Small intestine (tissue), 7 donors: ENCODE measurements at regions not wholly inside any gene's neighbourhood (a gene's known extent, or its start where the extent isn't known, plus 50 kb on each side); places are given as distances from the start of the nearest gene placed in this dataset.

ENCODE experiments used
- DNase-seq, 2 donors: peaks; one replicate each; pipeline versions ENCODE4 v3.0.0 to v3.0.0-alpha.2; 2013
- FAIRE-seq: peaks from 2 replicates; lab custom pipeline; 2012; peaks lifted over from hg19 to GRCh38; lab: Jason Lieb, UNC
- H3K27ac ChIP-seq, 3 donors: one replicate each; pipeline ENCODE4 v1.5.1; 2013; ENCODE audit warnings: low read length in 2 of 3, mild to moderate bottlenecking in 2 of 3, control low read depth in 1 of 3, inconsistent platforms in 1 of 3, low read depth in 1 of 3, moderate library complexity in 1 of 3
- H3K27me3 ChIP-seq, 3 donors: one replicate each; pipeline ENCODE4 v1.6.1; 2013; ENCODE audit warnings: low read length in 3 of 3, inconsistent platforms in 1 of 3; ENCODE audit not compliant: control insufficient read depth in 3 of 3, insufficient read depth in 3 of 3
- H3K36me3 ChIP-seq, 3 donors: one replicate each; pipeline ENCODE4 v1.6.1; 2013; ENCODE audit warnings: low read length in 3 of 3, inconsistent platforms in 1 of 3, low read depth in 1 of 3, mild to moderate bottlenecking in 1 of 3, moderate library complexity in 1 of 3; ENCODE audit not compliant: control insufficient read depth in 3 of 3, insufficient read depth in 2 of 3
- H3K4me1 ChIP-seq, 3 donors: one replicate each; pipeline ENCODE4 v1.6.1; 2013; ENCODE audit warnings: low read length in 2 of 3, inconsistent platforms in 1 of 3, low read depth in 1 of 3, mild to moderate bottlenecking in 1 of 3, moderate library complexity in 1 of 3; ENCODE audit not compliant: control insufficient read depth in 3 of 3, insufficient read depth in 2 of 3
- H3K4me3 ChIP-seq, 3 donors: one replicate each; pipeline ENCODE4 v1.5.1; 2013; ENCODE audit warnings: low read length in 3 of 3, control low read depth in 1 of 3, inconsistent platforms in 1 of 3, low read depth in 1 of 3, mild to moderate bottlenecking in 1 of 3, moderate library complexity in 1 of 3
- H3K9me3 ChIP-seq, 2 donors: one replicate each; pipeline ENCODE4 v1.6.1; 2013; ENCODE audit warnings: low read depth in 1 of 2, low read length in 1 of 2; ENCODE audit not compliant: control insufficient read depth in 2 of 2, insufficient read depth in 1 of 2
- WGBS, 3 donors: extraction: QIAGEN DNeasy Blood & Tissue Kit; methylation state at CpG; one replicate each; pipeline ENCODE4 v1.1.7; 2013; 5-methylcytosine and 5-hydroxymethylcytosine counted together
- donor health status: healthy with polysubstance abuse.
- donor health status: control.
- donor health status: control.
- donor health status: Bipolar disorder and iron deficiency.
- donor health status: healthy.

- WGBS, 3 donors: 17 to 24% (median 18%) methylated on average over 5 of the region's 5 CpGs
- Histone ChIP-seq H3K27me3 (no peaks in the 10 kb centered on the region), H3K27ac (peak overlapping the region in 1 of 3 donors; percentile 71), H3K4me1 (peaks cover 0 to 3% (median 0%) of the 10 kb centered on the region in 3 donors), H3K36me3 (no peaks in the 10 kb centered on the region), H3K9me3 (no peaks in the 10 kb centered on the region), H3K4me3 (peak overlapping the region; percentile 44 to 53 (median 49))
- no peak for FAIRE-seq
- DNase-seq: no peak
Measured at GRCh38 chr11:45355706-45356041, 69.5 kb upstream of the SYT13 start.

GRCh38 chr11:45354976-45355705 lies 69.0 kb upstream of the SYT13 start:
- DNase-seq (peak; percentile 83 to 95), FAIRE-seq (no peak)
- Histone ChIP-seq H3K27ac (peak overlapping the region in 1 of 3 donors; percentile 71), H3K9me3 (no peaks in the 10 kb centered on the region), H3K4me1 (peaks cover 0 to 3% (median 0%) of the 10 kb centered on the region in 3 donors), H3K36me3 (no peaks in the 10 kb centered on the region), H3K27me3 (no peaks in the 10 kb centered on the region), H3K4me3 (peak overlapping the region; percentile 44 to 53 (median 49))
- 10 to 11% (median 10%) methylated on average over 28 to 30 of the region's 30 CpGs for WGBS, 3 donors

GRCh38 chr11:45348729-45349128 lies 62.6 kb upstream of the SYT13 start:
- FAIRE-seq: no peak
- WGBS, 3 donors: 33 to 62% (median 43%) methylated on average over 1 of the region's 1 CpG
- no peaks in the 10 kb centered on the region for H3K9me3 ChIP-seq
- no peaks in the 10 kb centered on the region for H3K27me3 ChIP-seq
- H3K4me3 ChIP-seq: no peak overlapping the region
- DNase-seq: no peak
- H3K4me1 ChIP-seq: no peaks in the 10 kb centered on the region
- H3K27ac ChIP-seq: no peak overlapping the region
- no peaks in the 10 kb centered on the region for H3K36me3 ChIP-seq

DNA sequence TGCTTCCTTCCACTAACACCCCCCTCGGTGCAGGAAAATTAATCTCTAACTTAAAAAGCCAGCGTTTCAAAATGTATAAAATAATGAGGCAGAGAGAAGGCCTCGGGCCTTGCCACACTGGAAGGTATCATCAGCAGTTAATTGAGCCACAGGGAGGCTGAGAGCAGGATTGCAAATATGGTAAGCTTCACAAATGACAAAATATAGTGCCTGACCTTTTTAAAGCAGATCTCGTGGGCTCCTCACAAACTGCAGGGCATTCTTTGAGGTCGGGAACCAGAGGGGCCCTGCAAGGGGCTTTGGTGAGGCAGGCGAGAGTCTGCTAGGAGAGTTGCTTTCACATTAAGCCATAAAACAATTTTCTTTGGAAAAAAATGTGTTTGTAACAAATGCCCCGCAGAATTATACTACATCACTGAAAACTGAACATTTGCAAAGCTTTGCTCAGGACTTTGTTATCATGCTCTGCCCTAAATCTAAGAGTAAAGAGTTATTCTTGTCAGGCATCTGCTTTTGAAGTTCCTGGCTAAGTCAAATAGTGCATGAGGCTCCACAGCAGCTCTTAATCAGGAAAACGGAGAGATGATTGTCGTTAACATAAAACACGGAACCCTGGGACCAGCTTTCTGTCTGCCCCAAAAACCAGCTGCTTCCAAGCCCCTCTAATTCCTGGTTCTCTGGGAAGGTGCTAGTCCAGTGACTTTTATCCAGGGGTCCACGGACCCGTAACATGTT lies 61.4 kb upstream of the SYT13 start:
- H3K27ac ChIP-seq: no peak overlapping the region
- no peaks in the 10 kb centered on the region for H3K36me3 ChIP-seq
- H3K4me3 ChIP-seq: no peak overlapping the region
- peak in 1 of 2 donors; percentile 40 for DNase-seq
- no peaks in the 10 kb centered on the region for H3K4me1 ChIP-seq
- no peaks in the 10 kb centered on the region for H3K9me3 ChIP-seq
- 54 to 67% (median 64%) methylated on average over 12 of the region's 12 CpGs for WGBS, 3 donors
- no peaks in the 10 kb centered on the region for H3K27me3 ChIP-seq
- no peak for FAIRE-seq

DNA sequence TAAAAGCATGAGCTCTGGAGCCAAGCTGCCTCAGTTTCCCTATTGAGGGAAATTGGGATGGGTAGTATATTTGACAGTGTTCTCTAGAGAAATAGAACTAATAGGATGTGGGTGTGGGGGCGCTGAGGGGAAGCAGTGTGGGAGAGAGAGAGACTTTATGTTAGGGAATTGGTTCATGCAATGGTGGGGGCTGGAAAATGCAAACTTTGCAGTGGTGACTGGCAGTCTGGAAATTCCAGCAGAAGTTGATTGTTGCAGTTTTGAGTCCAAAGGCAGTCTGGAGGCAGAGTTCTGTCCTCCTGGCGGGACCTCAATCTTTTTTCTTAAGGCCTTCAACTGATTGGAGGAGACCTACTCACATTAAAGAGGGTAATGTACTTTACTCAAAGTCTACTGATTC lies 59.4 kb upstream of the SYT13 start:
- Histone ChIP-seq H3K27me3 (no peaks in the 10 kb centered on the region), H3K4me1 (no peaks in the 10 kb centered on the region), H3K4me3 (no peak overlapping the region), H3K27ac (no peak overlapping the region), H3K36me3 (no peaks in the 10 kb centered on the region), H3K9me3 (no peaks in the 10 kb centered on the region)
- WGBS, 3 donors: 90 to 91% (median 90%) methylated on average over 2 of the region's 2 CpGs
- no peak for FAIRE-seq
- DNase-seq: no peak

DNA sequence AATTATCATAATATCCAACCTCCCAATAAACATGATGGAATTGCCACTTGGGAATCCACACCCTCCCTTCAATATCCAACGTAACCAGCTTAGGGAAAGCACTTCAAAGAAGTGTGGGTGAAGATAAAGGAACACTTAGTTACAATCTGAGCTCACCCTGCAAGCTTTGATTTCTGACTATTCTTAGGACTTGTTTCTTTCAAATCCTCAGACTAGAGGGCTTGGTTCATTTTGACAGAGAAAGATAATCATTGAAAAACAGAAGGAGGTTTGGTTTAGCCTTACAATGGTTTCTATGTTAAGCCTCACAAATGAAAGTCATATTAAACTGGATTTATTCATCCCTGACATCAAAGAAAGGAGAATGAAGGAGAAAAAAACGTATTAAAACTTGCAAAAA lies 57.9 kb upstream of the SYT13 start:
- Histone ChIP-seq H3K36me3 (no peaks in the 10 kb centered on the region), H3K4me1 (no peaks in the 10 kb centered on the region), H3K27ac (no peak overlapping the region), H3K9me3 (no peaks in the 10 kb centered on the region), H3K27me3 (no peaks in the 10 kb centered on the region), H3K4me3 (no peak overlapping the region)
- FAIRE-seq (no peak), DNase-seq (no peak)
- WGBS, 3 donors: 14 to 50% (median 21%) methylated on average over 2 of the region's 2 CpGs

GRCh38 chr11:45343444-45343843 lies 57.3 kb upstream of the SYT13 start:
- Histone ChIP-seq H3K36me3 (no peaks in the 10 kb centered on the region), H3K27me3 (no peaks in the 10 kb centered on the region), H3K4me1 (no peaks in the 10 kb centered on the region), H3K9me3 (no peaks in the 10 kb centered on the region), H3K4me3 (no peak overlapping the region), H3K27ac (no peak overlapping the region)
- no peak for FAIRE-seq
- DNase-seq: no peak

GRCh38 chr11:45341372-45341771 lies 55.2 kb upstream of the SYT13 start:
- H3K4me1 ChIP-seq: no peaks in the 10 kb centered on the region
- FAIRE-seq (no peak), DNase-seq (no peak)
- no peak overlapping the region for H3K4me3 ChIP-seq
- 87 to 91% (median 88%) methylated on average over 7 of the region's 7 CpGs for WGBS, 3 donors
- no peaks in the 10 kb centered on the region for H3K36me3 ChIP-seq
- H3K27me3 ChIP-seq: no peaks in the 10 kb centered on the region
- H3K27ac ChIP-seq: no peak overlapping the region
- no peaks in the 10 kb centered on the region for H3K9me3 ChIP-seq
